ENCODE measurements at regions not wholly inside any gene's neighbourhood (a gene's known extent, or its start where the extent isn't known, plus 50 kb on each side); places are given as distances from the start of the nearest gene placed in this dataset.

DNA sequence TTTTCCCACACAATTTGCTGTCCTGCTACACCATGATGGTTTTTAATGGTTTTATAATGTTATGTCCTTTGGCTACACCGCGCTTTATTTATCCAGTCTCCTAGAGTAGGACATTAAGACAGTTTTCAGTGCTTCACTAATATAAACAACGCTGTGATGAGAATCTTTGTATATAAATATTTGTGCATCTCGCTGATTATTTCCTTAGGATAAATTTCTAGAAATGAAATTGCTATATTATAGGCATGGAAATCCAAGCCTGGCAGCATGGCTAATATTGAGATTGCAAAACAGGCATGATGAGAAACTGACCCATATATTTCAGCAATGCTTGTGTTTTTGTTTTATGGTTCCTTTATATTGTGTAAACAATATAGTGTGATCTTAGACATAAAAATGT, 81.4 kb upstream of the ATXN1 start:
- DNase-seq (no peak), ATAC-seq (no peak)
- TF ChIP-seq, protein P1, sequence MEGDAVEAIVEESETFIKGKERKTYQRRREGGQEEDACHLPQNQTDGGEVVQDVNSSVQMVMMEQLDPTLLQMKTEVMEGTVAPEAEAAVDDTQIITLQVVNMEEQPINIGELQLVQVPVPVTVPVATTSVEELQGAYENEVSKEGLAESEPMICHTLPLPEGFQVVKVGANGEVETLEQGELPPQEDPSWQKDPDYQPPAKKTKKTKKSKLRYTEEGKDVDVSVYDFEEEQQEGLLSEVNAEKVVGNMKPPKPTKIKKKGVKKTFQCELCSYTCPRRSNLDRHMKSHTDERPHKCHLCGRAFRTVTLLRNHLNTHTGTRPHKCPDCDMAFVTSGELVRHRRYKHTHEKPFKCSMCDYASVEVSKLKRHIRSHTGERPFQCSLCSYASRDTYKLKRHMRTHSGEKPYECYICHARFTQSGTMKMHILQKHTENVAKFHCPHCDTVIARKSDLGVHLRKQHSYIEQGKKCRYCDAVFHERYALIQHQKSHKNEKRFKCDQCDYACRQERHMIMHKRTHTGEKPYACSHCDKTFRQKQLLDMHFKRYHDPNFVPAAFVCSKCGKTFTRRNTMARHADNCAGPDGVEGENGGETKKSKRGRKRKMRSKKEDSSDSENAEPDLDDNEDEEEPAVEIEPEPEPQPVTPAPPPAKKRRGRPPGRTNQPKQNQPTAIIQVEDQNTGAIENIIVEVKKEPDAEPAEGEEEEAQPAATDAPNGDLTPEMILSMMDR (IDR thresholded peaks at IDR 0.05 in 4 of 5, conservative IDR thresholded peaks at IDR 0.05 in 1 of 5) = no peak
- TF ChIP-seq POLR2A (IDR thresholded peaks at IDR 0.05) = no peak
- Histone ChIP-seq H3K27ac (no peak overlapping the region), H3K4me3 (no peak overlapping the region), H3K9me3 (no peaks in the 10 kb centered on the region), H3K4me1 (no peaks in the 10 kb centered on the region), H3K27me3 (no peaks in the 10 kb centered on the region), H3K36me3 (no peaks in the 10 kb centered on the region)
- intact Hi-C loops (cut with DNase I; ENCODE audit: low total_unique reads) (no loop called here), in situ Hi-C loops (cut with MboI; ENCODE audit: low sequenced_read_pairs in 4 of 4) (no loop called here)

DNA sequence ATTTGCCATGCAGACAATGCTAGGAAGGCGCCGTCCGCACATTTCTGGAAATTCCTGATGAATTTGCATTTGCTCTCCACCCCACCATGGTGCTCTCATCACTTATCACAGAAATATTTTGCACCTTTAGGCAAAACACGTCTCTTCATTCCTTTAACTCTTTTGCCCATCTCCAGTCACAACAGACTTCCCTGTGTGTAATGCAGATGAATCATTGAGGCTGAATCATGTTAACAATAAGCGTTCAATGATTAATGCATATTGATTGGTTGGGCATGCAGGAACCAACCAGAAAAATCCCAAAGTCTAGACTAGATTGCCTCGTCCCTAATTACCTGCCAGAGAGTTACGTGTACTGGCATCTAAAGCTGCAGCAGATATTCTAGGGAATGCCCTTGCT, 80.0 kb upstream of the ATXN1 start:
- DNase-seq (no peak), ATAC-seq (no peak)
- H3K36me3 ChIP-seq = no peaks in the 10 kb centered on the region
- in situ Hi-C loops (cut with MboI; ENCODE audit: low sequenced_read_pairs in 4 of 4) (no loop called here), intact Hi-C loops (cut with DNase I; ENCODE audit: low total_unique reads) (no loop called here)
- no peaks in the 10 kb centered on the region for H3K9me3 ChIP-seq
- no peaks in the 10 kb centered on the region for H3K27me3 ChIP-seq
- peaks cover 4 to 10% of the 10 kb centered on the region in 2 donors for H3K4me1 ChIP-seq
- no peak overlapping the region for H3K27ac ChIP-seq
- H3K4me3 ChIP-seq = no peak overlapping the region
- TF ChIP-seq POLR2A (IDR thresholded peaks at IDR 0.05) = no peak
- TF ChIP-seq, protein P1 (IDR thresholded peaks at IDR 0.05 in 4 of 5, conservative IDR thresholded peaks at IDR 0.05 in 1 of 5) = no peak

DNA sequence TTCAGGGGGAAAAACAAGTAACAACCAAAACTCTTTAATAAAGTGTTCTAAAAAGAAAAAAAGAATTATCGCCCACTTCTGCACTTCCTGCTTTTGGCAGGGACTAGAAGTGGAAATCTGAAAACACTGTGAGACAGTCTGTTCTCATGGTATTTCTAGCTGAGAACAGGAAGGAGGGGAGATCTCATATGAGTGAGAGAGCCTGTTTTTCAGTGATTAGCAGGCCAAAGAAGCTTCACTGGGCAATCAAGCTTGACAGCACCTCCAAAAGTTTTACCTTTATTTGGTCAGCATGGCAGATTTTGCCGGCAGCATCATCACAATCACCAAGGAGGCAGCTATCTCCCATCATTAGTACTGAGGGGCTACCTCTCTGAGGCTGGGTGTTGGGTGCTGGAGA, 79.5 kb upstream of the ATXN1 start:
- H3K27me3 ChIP-seq = no peaks in the 10 kb centered on the region
- H3K36me3 ChIP-seq = no peaks in the 10 kb centered on the region
- peaks cover 4 to 15% of the 10 kb centered on the region in 2 donors for H3K4me1 ChIP-seq
- intact Hi-C loops (cut with DNase I; ENCODE audit: low total_unique reads) = no loop called here
- TF ChIP-seq, protein P1 (IDR thresholded peaks at IDR 0.05 in 4 of 5, conservative IDR thresholded peaks at IDR 0.05 in 1 of 5) = no peak
- TF ChIP-seq POLR2A (IDR thresholded peaks at IDR 0.05) = no peak
- H3K9me3 ChIP-seq = no peaks in the 10 kb centered on the region
- DNase-seq (no peak), ATAC-seq (no peak)
- no peak overlapping the region for H3K27ac ChIP-seq
- H3K4me3 ChIP-seq = no peak overlapping the region
- in situ Hi-C loops (cut with MboI; ENCODE audit: low sequenced_read_pairs in 4 of 4) = no loop called here

DNA sequence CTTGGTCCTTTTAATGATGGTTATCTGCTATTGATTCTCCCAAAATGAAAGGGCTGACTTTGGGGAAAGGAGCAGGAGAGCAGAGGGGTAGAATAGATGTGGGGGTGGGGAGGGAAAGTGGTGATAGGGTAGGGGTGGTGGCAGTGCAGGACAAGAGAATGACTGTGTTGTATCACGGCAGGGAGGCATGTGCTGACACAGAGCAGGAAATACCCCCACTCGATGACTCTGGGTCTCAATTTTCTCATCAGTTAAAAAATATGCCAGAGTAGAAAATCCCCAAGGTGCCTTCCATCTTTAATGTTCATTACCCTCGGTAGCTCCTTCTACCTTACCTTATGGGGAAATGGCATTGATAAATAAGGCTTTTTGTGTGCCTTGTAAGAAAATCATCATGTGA, 79.0 kb upstream of the ATXN1 start:
- Histone ChIP-seq H3K4me1 (peaks cover 4 to 16% of the 10 kb centered on the region in 2 donors), H3K9me3 (no peaks in the 10 kb centered on the region), H3K4me3 (no peak overlapping the region), H3K36me3 (no peaks in the 10 kb centered on the region), H3K27me3 (no peaks in the 10 kb centered on the region), H3K27ac (no peak overlapping the region)
- no peak for DNase-seq
- ATAC-seq = no peak
- intact Hi-C loops (cut with DNase I; ENCODE audit: low total_unique reads) (no loop called here), in situ Hi-C loops (cut with MboI; ENCODE audit: low sequenced_read_pairs in 4 of 4) (no loop called here)
- TF ChIP-seq, protein P1 (IDR thresholded peaks at IDR 0.05 in 4 of 5, conservative IDR thresholded peaks at IDR 0.05 in 1 of 5) = no peak
- no peak for TF ChIP-seq POLR2A (IDR thresholded peaks at IDR 0.05)

DNA sequence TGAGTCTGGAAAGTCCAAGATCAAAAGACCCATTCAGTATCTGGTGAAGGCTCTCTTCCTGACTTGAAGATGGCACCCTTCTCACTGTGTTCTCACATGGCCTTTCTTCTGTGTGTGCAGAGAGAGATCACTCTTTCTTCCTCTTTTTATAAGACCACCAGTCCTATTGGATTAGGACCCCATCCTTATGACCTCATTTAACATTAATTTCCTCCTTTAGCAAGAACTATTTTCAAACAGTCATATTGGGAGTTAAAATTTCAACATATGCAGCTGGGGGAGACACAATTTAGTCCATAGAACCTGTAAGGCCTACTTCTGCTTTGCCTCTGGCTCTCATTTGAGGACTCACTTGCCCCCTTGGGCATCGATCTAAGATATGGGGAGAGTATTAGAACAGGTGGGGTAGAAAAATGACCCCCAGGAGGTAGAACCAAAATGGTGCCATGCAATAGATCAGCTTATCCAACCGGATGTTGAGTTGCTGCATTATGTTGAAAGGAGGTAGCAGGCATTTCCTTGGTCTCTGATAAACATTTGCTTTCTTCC, 78.4 kb upstream of the ATXN1 start:
- Histone ChIP-seq H3K4me3 (no peak overlapping the region), H3K27ac (no peak overlapping the region), H3K27me3 (no peaks in the 10 kb centered on the region), H3K36me3 (no peaks in the 10 kb centered on the region), H3K4me1 (peaks cover 4 to 16% of the 10 kb centered on the region in 2 donors), H3K9me3 (no peaks in the 10 kb centered on the region)
- ATAC-seq = no peak
- DNase-seq = no peak
- in situ Hi-C loops (cut with MboI; ENCODE audit: low sequenced_read_pairs in 4 of 4) = no loop called here
- TF ChIP-seq, protein P1 (IDR thresholded peaks at IDR 0.05 in 4 of 5, conservative IDR thresholded peaks at IDR 0.05 in 1 of 5) = no peak
- no peak for TF ChIP-seq POLR2A (IDR thresholded peaks at IDR 0.05)
- intact Hi-C loops (cut with DNase I; ENCODE audit: low total_unique reads) = no loop called here
